SK-N-SH (cell line): ENCODE measurements at regions not wholly inside any gene's neighbourhood (a gene's known extent, or its start where the extent isn't known, plus 50 kb on each side); places are given as distances from the start of the nearest gene placed in this dataset.

Source experiments
- CTCF ChIA-PET: fragments of 300-600, 350-600 bp; formaldehyde crosslinking; extraction: SDS; loops from one replicate; lab custom pipeline; 2021; lab: Yijun Ruan, JAX
- POLR2A ChIA-PET: fragments of 350-600 bp; sonication (Branson Sonifier 250); formaldehyde crosslinking; extraction: SDS; loops from one replicate; lab custom pipeline; 2020; ENCODE audit warnings: antibody characterized with exemption, inconsistent platforms; lab: Yijun Ruan, JAX
- DNase-seq: peaks from one replicate; pipeline ENCODE4 v3.0.0; 2012
- H2AFZ ChIP-seq: fragments of 200-600 bp; sonication (generic); 2 replicates; pipeline ENCODE4 v1.8.1; 2016; ENCODE audit warnings: antibody characterized with exemption, mild to moderate bottlenecking, low read depth
- H3F3A ChIP-seq: fragments of 200-600 bp; sonication (generic); replicated peaks from 2 replicates; pipeline ENCODE3; 2016; ENCODE audit warnings: antibody characterized with exemption, mild to moderate bottlenecking; ENCODE audit not compliant: insufficient read depth
- H3K27ac ChIP-seq, 2 experiments: fragments of 200-500 bp in 1 of 2; fragments of 200-600 bp in 1 of 2; sonication (Bioruptor generic) in 1 of 2; sonication (generic), shearing (Covaris generic) in 1 of 2; 2 replicates each; pipeline versions ENCODE4 v1.5.1 to v1.6.1; 2014 to 2016; ENCODE audit warnings: low read depth in 2 of 2, inconsistent platforms in 1 of 2, low read length in 1 of 2, mild to moderate bottlenecking in 1 of 2, mixed read lengths in 1 of 2
- H3K27me3 ChIP-seq: fragments of 200-600 bp; sonication (generic), shearing (Covaris generic); 2 replicates; pipeline ENCODE4 v1.6.1; 2016; ENCODE audit warnings: mixed run types; ENCODE audit not compliant: insufficient read depth
- H3K36me3 ChIP-seq, 2 experiments: fragments of 200-500 bp in 1 of 2; fragments of 200-600 bp in 1 of 2; sonication (Bioruptor generic) in 1 of 2; sonication (generic) in 1 of 2; replicated peaks in 1 of 2; 2 replicates each; pipeline versions ENCODE3 to v1.5.1; 2014 to 2016; ENCODE audit warnings: low read length in 1 of 2, mild to moderate bottlenecking in 1 of 2; ENCODE audit not compliant: insufficient read depth in 2 of 2, control insufficient read depth in 1 of 2
- H3K4me1 ChIP-seq, 2 experiments: fragments of 200-500 bp in 1 of 2; fragments of 200-600 bp in 1 of 2; sonication (Bioruptor generic) in 1 of 2; sonication (generic), shearing (Covaris generic) in 1 of 2; 2 replicates each; pipeline versions ENCODE4 v1.5.1 to v1.6.1; 2014 to 2016; ENCODE audit warnings: low read depth in 1 of 2, low read length in 1 of 2, mixed run types in 1 of 2; ENCODE audit not compliant: insufficient read depth in 2 of 2, control insufficient read depth in 1 of 2
- H3K4me2 ChIP-seq: fragments of 200-600 bp; sonication (generic), shearing (Covaris generic); 2 replicates; pipeline ENCODE4 v1.6.1; 2017; ENCODE audit warnings: mixed run types
- H3K4me3 ChIP-seq, 2 experiments: fragments of 200-500 bp in 1 of 2; fragments of 200-600 bp in 1 of 2; sonication (Bioruptor generic) in 1 of 2; sonication (generic), shearing (Covaris generic) in 1 of 2; 2 replicates each; pipeline versions ENCODE4 v1.5.1 to v1.8.1; 2014 to 2016; ENCODE audit warnings: low read depth in 2 of 2, inconsistent platforms in 1 of 2, low read length in 1 of 2, mild to moderate bottlenecking in 1 of 2, mixed read lengths in 1 of 2, moderate library complexity in 1 of 2
- H3K79me2 ChIP-seq: fragments of 200-600 bp; sonication (generic); 2 replicates; pipeline ENCODE4 v1.8.1; 2017; ENCODE audit warnings: mild to moderate bottlenecking; ENCODE audit not compliant: insufficient read depth
- H3K9ac ChIP-seq: fragments of 200-600 bp; sonication (generic); 2 replicates; pipeline ENCODE4 v1.6.1; 2017; ENCODE audit warnings: mixed run types
- H3K9me2 ChIP-seq: fragments of 200-600 bp; sonication (generic); 2 replicates; pipeline ENCODE4 v1.6.1; 2017; ENCODE audit warnings: mixed run types
- H3K9me3 ChIP-seq: fragments of 200-600 bp; sonication (generic); 2 replicates; pipeline ENCODE4 v1.6.1; 2017; ENCODE audit warnings: mixed run types, mild to moderate bottlenecking, moderate library complexity
- H4K20me1 ChIP-seq: fragments of 200-600 bp; sonication (generic); 2 replicates; pipeline ENCODE4 v1.6.1; 2017; ENCODE audit warnings: mild to moderate bottlenecking, mixed run types; ENCODE audit not compliant: insufficient read depth
- CHD2 ChIP-seq: fragments of 150-350 bp; IDR thresholded peaks from 2 replicates; pipeline ENCODE4 v1.6.1; 2018; ENCODE audit warnings: low read length; ENCODE audit not compliant: partially characterized antibody
- EP300 ChIP-seq, 2 experiments: IDR thresholded peaks; 2 replicates each; pipeline versions ENCODE4 v1.4.0 to v1.6.1; 2012; ENCODE audit warnings: borderline replicate concordance in 1 of 2, low read depth in 1 of 2, low read length in 1 of 2
- EZH2phosphoT487 ChIP-seq: fragments of 200-600 bp; sonication (generic); IDR thresholded peaks from 2 replicates; pipeline ENCODE4 v1.6.1; 2017; ENCODE audit warnings: low read depth, mixed run types, mild to moderate bottlenecking, antibody characterized with exemption, moderate library complexity, borderline replicate concordance
- FOSL2 ChIP-seq: IDR thresholded peaks from 2 replicates; pipeline ENCODE4 v1.4.0; 2012; ENCODE audit warnings: low read depth, mild to moderate bottlenecking, moderate library complexity, borderline replicate concordance
- FOXJ3 ChIP-seq: sonication (generic); formaldehyde crosslinking; IDR thresholded peaks from 2 replicates; pipeline ENCODE4 v1.5.1; 2020; ENCODE audit warnings: mild to moderate bottlenecking, missing genetic modification reagents
- GATA2 ChIP-seq: sonication (generic); formaldehyde crosslinking; IDR thresholded peaks from 2 replicates; pipeline ENCODE4 v1.5.0; 2020; ENCODE audit warnings: mild to moderate bottlenecking, missing genetic modification reagents
- MAX ChIP-seq: IDR thresholded peaks from 2 replicates; pipeline ENCODE4 v1.4.0; 2012; ENCODE audit warnings: low read depth
- MEF2A ChIP-seq: IDR thresholded peaks from 2 replicates; pipeline ENCODE4 v1.4.0; 2012; ENCODE audit warnings: low read depth, borderline replicate concordance
- MXI1 ChIP-seq: IDR thresholded peaks from 2 replicates; pipeline ENCODE4 v1.6.1; 2012; ENCODE audit warnings: mild to moderate bottlenecking, low read depth, low read length, improper control_type of control experiment
- NFIC ChIP-seq: IDR thresholded peaks from 2 replicates; pipeline ENCODE4 v1.4.0; 2012; ENCODE audit warnings: borderline replicate concordance
- NRF1 ChIP-seq: IDR thresholded peaks from 2 replicates; pipeline ENCODE4 v1.6.1; 2012; ENCODE audit warnings: low read depth, mild to moderate bottlenecking, low read length
- POLR2AphosphoS5 ChIP-seq: IDR thresholded peaks from 2 replicates; pipeline ENCODE4 v1.6.1; 2012; ENCODE audit warnings: low read depth, low read length
- RCOR1 ChIP-seq: fragments of 150-350 bp; IDR thresholded peaks from 2 replicates; pipeline ENCODE4 v1.6.1; 2017; ENCODE audit warnings: antibody characterized with exemption, low read length
- RXRA ChIP-seq: IDR thresholded peaks from 2 replicates; pipeline ENCODE4 v1.4.0; 2012; ENCODE audit warnings: low read depth, mild to moderate bottlenecking, borderline replicate concordance
- SIN3A ChIP-seq: IDR thresholded peaks from 2 replicates; pipeline ENCODE4 v1.6.1; 2012; ENCODE audit warnings: low read depth, mild to moderate bottlenecking, low read length, moderate library complexity, borderline replicate concordance
- SMC3 ChIP-seq: IDR thresholded peaks from 2 replicates; pipeline ENCODE4 v1.6.1; 2012; ENCODE audit warnings: low read depth, low read length, improper control_type of control experiment
- TAF1 ChIP-seq: IDR thresholded peaks from 2 replicates; pipeline ENCODE4 v1.6.1; 2012; ENCODE audit warnings: low read depth, mild to moderate bottlenecking, low read length, moderate library complexity, borderline replicate concordance
- TEAD4 ChIP-seq: IDR thresholded peaks from 2 replicates; pipeline ENCODE4 v1.4.0; 2012; ENCODE audit warnings: mild to moderate bottlenecking, borderline replicate concordance; ENCODE audit not compliant: insufficient read depth
- USF1 ChIP-seq: IDR thresholded peaks from 2 replicates; pipeline ENCODE4 v1.4.0; 2012; ENCODE audit warnings: low read depth, borderline replicate concordance
- USF2 ChIP-seq: fragments of 150-350 bp; IDR thresholded peaks from 2 replicates; pipeline ENCODE4 v1.6.1; 2017; ENCODE audit warnings: antibody characterized with exemption, low read length, low read depth, borderline replicate concordance
- YY1 ChIP-seq: IDR thresholded peaks from 2 replicates; pipeline ENCODE4 v1.4.0; 2012; ENCODE audit warnings: low read depth, mild to moderate bottlenecking
- ZBTB33 ChIP-seq: IDR thresholded peaks from 2 replicates; pipeline ENCODE4 v1.4.0; 2012; ENCODE audit warnings: low read depth, borderline replicate concordance
- whole genome bisulfite sequencing: methylation state at CpG from one replicate; pipeline ENCODE4 v1.1.6; 2017; ENCODE audit warnings: low lambda C conversion rate; 5-methylcytosine and 5-hydroxymethylcytosine counted together

- TF ChIP-seq CHD2 = no peak
- TF ChIP-seq RXRA = no peak
Measured at GRCh38 chr2:125160947-125161346, 1135.9 kb downstream of the CNTNAP5 start (continued).

GRCh38 chr2:125167152-125167551 lies 1142.1 kb downstream of the CNTNAP5 start:
- ChIA-PET CTCF (no interaction called here), POLR2A (no interaction called here)
- 5% methylated on average over 2 of the region's 2 CpGs for WGBS
- H3K27ac ChIP-seq = no peak overlapping the region
- H3K9me2 ChIP-seq = no peaks in the 10 kb centered on the region
- no peaks in the 10 kb centered on the region for H3F3A ChIP-seq
- DNase-seq = no peak
- no peak overlapping the region for H3K4me2 ChIP-seq
- no peaks in the 10 kb centered on the region for H3K27me3 ChIP-seq
- H3K79me2 ChIP-seq = no peaks in the 10 kb centered on the region
- no peaks in the 10 kb centered on the region for H4K20me1 ChIP-seq
- H3K4me1 ChIP-seq = no peaks in the 10 kb centered on the region
- no peaks in the 10 kb centered on the region for H3K36me3 ChIP-seq
- TF ChIP-seq MAX (no peak), TAF1 (no peak), POLR2AphosphoS5 (no peak), EP300 (IDR thresholded peaks at IDR 0.05; ENCODE audit: borderline replicate concordance in 1 of 2, low read depth in 1 of 2, low read length in 1 of 2) (no peak), USF2 (no peak), NFIC (no peak), SMC3 (no peak), MEF2A (no peak), ZBTB33 (no peak), CHD2 (no peak)
- no peak overlapping the region for H2AFZ ChIP-seq
- no peak overlapping the region for H3K4me3 ChIP-seq
- peaks cover 4% of the 10 kb centered on the region; the same call in 1 of the 2 replicates for H3K9me3 ChIP-seq
- no peak overlapping the region for H3K9ac ChIP-seq

- Histone ChIP-seq H3K27ac (no peak overlapping the region), H3F3A (no peaks in the 10 kb centered on the region), H4K20me1 (no peaks in the 10 kb centered on the region), H3K79me2 (no peaks in the 10 kb centered on the region), H3K4me3 (no peak overlapping the region), H3K4me1 (no peaks in the 10 kb centered on the region), H3K36me3 (no peaks in the 10 kb centered on the region), H3K4me2 (no peak overlapping the region), H2AFZ (no peak overlapping the region), H3K27me3 (no peaks in the 10 kb centered on the region), H3K9ac (no peak overlapping the region), H3K9me3 (peaks cover 4% of the 10 kb centered on the region; the same call in 1 of the 2 replicates), H3K9me2 (no peaks in the 10 kb centered on the region)
- POLR2A ChIA-PET = no interaction called here
- DNase-seq = no peak
- CTCF ChIA-PET = interaction anchor here (1.2 to 1.5 kb wide), 2 partner anchors 10 to 1140 kb away, joined by 3 to 4 read pairs; no protein-coding TSS in a partner anchor
- TF ChIP-seq GATA2 (CRISPR knock-in tag) (no peak), SIN3A (no peak), FOXJ3 (CRISPR knock-in tag) (no peak), RXRA (no peak), TEAD4 (no peak), MAX (no peak), EZH2phosphoT487 (no peak), YY1 (no peak), USF1 (no peak), MEF2A (no peak), POLR2AphosphoS5 (no peak), FOSL2 (no peak), MXI1 (no peak), NFIC (no peak), TAF1 (no peak), NRF1 (no peak), RCOR1 (no peak)
Measured at GRCh38 chr2:125167820-125168219, 1142.7 kb downstream of the CNTNAP5 start.
